Spinal cord (tissue), 9 donors: ENCODE measurements at regions not wholly inside any gene's neighbourhood (a gene's known extent, or its start where the extent isn't known, plus 50 kb on each side); places are given as distances from the start of the nearest gene placed in this dataset.

Experiments used
- DNase-seq, 6 donors: peaks; one replicate each; pipeline versions ENCODE4 v3.0.0 to v3.0.0-alpha.2; 2013 to 2015; ENCODE audit warnings: low spot score in 6 of 6, low read depth in 4 of 6
- H3K27ac ChIP-seq: one replicate; pipeline ENCODE4 v1.5.1; 2013; ENCODE audit warnings: low read depth, low read length, control low read depth
- H3K27me3 ChIP-seq: one replicate; pipeline ENCODE4 v1.6.1; 2013; ENCODE audit warnings: low read length; ENCODE audit not compliant: control insufficient read depth, insufficient read depth
- H3K36me3 ChIP-seq: one replicate; pipeline ENCODE4 v1.6.1; 2013; ENCODE audit warnings: low read length; ENCODE audit not compliant: control insufficient read depth, insufficient read depth
- H3K4me1 ChIP-seq: one replicate; pipeline ENCODE4 v1.6.1; 2013; ENCODE audit warnings: low read length; ENCODE audit not compliant: control insufficient read depth, insufficient read depth
- H3K4me3 ChIP-seq: one replicate; pipeline ENCODE4 v1.5.1; 2013; ENCODE audit warnings: low read depth, low read length, control low read depth
- H3K9me3 ChIP-seq: one replicate; pipeline ENCODE4 v1.6.1; 2013; ENCODE audit warnings: low read length; ENCODE audit not compliant: control insufficient read depth, insufficient read depth
- WGBS: methylation state at CpG from one replicate; pipeline ENCODE4 v1.1.5; 2013; ENCODE audit warnings: missing lambda C conversion rate; ENCODE audit not compliant: insufficient coverage; 5-methylcytosine and 5-hydroxymethylcytosine counted together
- donor health status: healthy.

- H3K4me1 ChIP-seq: no peaks in the 10 kb centered on the region
- no peak overlapping the region for H3K27ac ChIP-seq
- no peak for DNase-seq
- H3K36me3 ChIP-seq: no peaks in the 10 kb centered on the region
- H3K4me3 ChIP-seq: no peak overlapping the region
- no peaks in the 10 kb centered on the region for H3K9me3 ChIP-seq
- H3K27me3 ChIP-seq: no peaks in the 10 kb centered on the region
- 93% methylated on average over 6 of the region's 8 CpGs for WGBS
These were observed 63.7 kb upstream of the TMTC4 start for GRCh38 chr13:100738176-100738855.

GRCh38 chr13:100735494-100735893 lies 60.9 kb upstream of the TMTC4 start:
- Histone ChIP-seq H3K36me3 (no peaks in the 10 kb centered on the region), H3K9me3 (no peaks in the 10 kb centered on the region), H3K4me3 (no peak overlapping the region), H3K4me1 (no peaks in the 10 kb centered on the region), H3K27me3 (no peaks in the 10 kb centered on the region), H3K27ac (no peak overlapping the region)
- WGBS: 87% methylated on average over 9 of the region's 9 CpGs
- no peak for DNase-seq

- Histone ChIP-seq H3K9me3 (no peaks in the 10 kb centered on the region), H3K4me3 (no peak overlapping the region), H3K27ac (no peak overlapping the region), H3K27me3 (no peaks in the 10 kb centered on the region), H3K4me1 (no peaks in the 10 kb centered on the region), H3K36me3 (no peaks in the 10 kb centered on the region)
- WGBS: 67% methylated on average over 1 of the region's 1 CpG
- DNase-seq: no peak
These were observed 59.7 kb upstream of the TMTC4 start for GRCh38 chr13:100734194-100734720.

- Histone ChIP-seq H3K36me3 (no peaks in the 10 kb centered on the region), H3K4me3 (no peak overlapping the region), H3K4me1 (no peaks in the 10 kb centered on the region), H3K9me3 (no peaks in the 10 kb centered on the region), H3K27ac (no peak overlapping the region), H3K27me3 (no peaks in the 10 kb centered on the region)
- WGBS: no CpG with 5 or more reads among the region's 3 CpGs
- DNase-seq: peak in 1 of 6 donors; percentile 26
These were observed 58.7 kb upstream of the TMTC4 start for GRCh38 chr13:100733261-100733660.

GRCh38 chr13:100728201-100728600 lies 53.6 kb upstream of the TMTC4 start:
- DNase-seq: peak in 1 of 6 donors; percentile 89
- WGBS: 86% methylated on average over 1 of the region's 5 CpGs
- no peaks in the 10 kb centered on the region for H3K27me3 ChIP-seq

GRCh38 chr13:100725472-100725871 lies 50.9 kb upstream of the TMTC4 start:
- Histone ChIP-seq H3K4me3 (no peak overlapping the region), H3K27ac (no peak overlapping the region), H3K9me3 (no peaks in the 10 kb centered on the region), H3K4me1 (peaks cover 6% of the 10 kb centered on the region), H3K36me3 (no peaks in the 10 kb centered on the region), H3K27me3 (no peaks in the 10 kb centered on the region)
- DNase-seq: no peak
- 87% methylated on average over 5 of the region's 6 CpGs for WGBS

More at GRCh38 chr13:100728201-100728600, 53.6 kb upstream of the TMTC4 start:
- Histone ChIP-seq H3K27ac (no peak overlapping the region), H3K36me3 (no peaks in the 10 kb centered on the region), H3K4me1 (no peaks in the 10 kb centered on the region), H3K4me3 (no peak overlapping the region), H3K9me3 (no peaks in the 10 kb centered on the region)

- H3K4me1 ChIP-seq: peaks cover 6% of the 10 kb centered on the region
- no peak overlapping the region for H3K4me3 ChIP-seq
- no peaks in the 10 kb centered on the region for H3K27me3 ChIP-seq
- no CpG with 5 or more reads among the region's 4 CpGs for WGBS
- H3K36me3 ChIP-seq: no peaks in the 10 kb centered on the region
- H3K27ac ChIP-seq: no peak overlapping the region
- H3K9me3 ChIP-seq: no peaks in the 10 kb centered on the region
- DNase-seq: no peak
These were observed 50.0 kb upstream of the TMTC4 start for GRCh38 chr13:100724568-100724967.
